Neural cell (in vitro differentiated cells): ENCODE measurements at regions not wholly inside any gene's neighbourhood (a gene's known extent, or its start where the extent isn't known, plus 50 kb on each side); places are given as distances from the start of the nearest gene placed in this dataset.

ENCODE experiments used
- H2AFZ ChIP-seq: fragments of 200-600, 300-800 bp; sonication (generic), shearing (Covaris generic); 2 replicates; pipeline ENCODE4 v1.6.0; 2014; ENCODE audit warnings: low read depth, mild to moderate bottlenecking, antibody characterized with exemption, low read length, moderate library complexity
- H3F3A ChIP-seq: fragments of 200-600 bp; shearing (Covaris generic); 2 replicates; pipeline ENCODE4 v1.6.1; 2016; ENCODE audit warnings: mild to moderate bottlenecking, moderate library complexity, mixed read lengths, antibody characterized with exemption, low read length; ENCODE audit not compliant: insufficient read depth, poor library complexity, severe bottlenecking
- H3K27ac ChIP-seq: fragments of 200-600, 300-800 bp; sonication (generic), shearing (Covaris generic); 2 replicates; pipeline ENCODE4 v1.5.1; 2014; ENCODE audit warnings: mild to moderate bottlenecking, low read length, moderate library complexity
- H3K27me3 ChIP-seq: fragments of 300-800, 200-600 bp; sonication (generic), shearing (Covaris generic); 2 replicates; pipeline ENCODE4 v1.6.0; 2014; ENCODE audit warnings: mild to moderate bottlenecking, low read depth, low read length, moderate library complexity; ENCODE audit not compliant: insufficient read depth
- H3K36me3 ChIP-seq: fragments of 300-800, 200-600 bp; sonication (generic), shearing (Covaris generic); 2 replicates; pipeline ENCODE4 v1.5.1; 2014; ENCODE audit warnings: mild to moderate bottlenecking, antibody characterized with exemption, low read length, moderate library complexity; ENCODE audit not compliant: insufficient read depth
- H3K4me2 ChIP-seq: fragments of 300-800, 200-600 bp; sonication (generic), shearing (Covaris generic); 2 replicates; pipeline ENCODE4 v1.6.0; 2014; ENCODE audit warnings: mild to moderate bottlenecking, low read length
- H3K4me3 ChIP-seq: fragments of 300-800, 200-600 bp; sonication (generic), shearing (Covaris generic); 2 replicates; pipeline ENCODE4 v1.5.1; 2014; ENCODE audit warnings: mild to moderate bottlenecking, low read length, moderate library complexity
- H3K79me2 ChIP-seq: fragments of 200-600 bp; shearing (Covaris generic); replicated peaks from 2 replicates; pipeline ENCODE4 v1.6.0; 2014; ENCODE audit warnings: mild to moderate bottlenecking, low read length, moderate library complexity; ENCODE audit not compliant: insufficient read depth
- H3K9ac ChIP-seq: fragments of 300-800, 200-600 bp; sonication (generic), shearing (Covaris generic); 2 replicates; pipeline ENCODE4 v1.6.1; 2016; ENCODE audit warnings: mild to moderate bottlenecking, low read length, mixed read lengths
- H3K9me2 ChIP-seq: fragments of 200-600 bp; shearing (Covaris generic); 2 replicates; pipeline ENCODE4 v1.6.1; 2016; ENCODE audit warnings: mild to moderate bottlenecking, low read length, mixed read lengths; ENCODE audit not compliant: insufficient read depth
- H3K9me3 ChIP-seq: fragments of 200-600, 300-800 bp; sonication (generic), shearing (Covaris generic); 2 replicates; pipeline ENCODE4 v1.6.1; 2016; ENCODE audit warnings: mild to moderate bottlenecking, mixed run types, low read length, moderate library complexity, mixed read lengths
- H4K20me1 ChIP-seq: fragments of 200-600 bp; shearing (Covaris generic); 2 replicates; pipeline ENCODE4 v1.6.1; 2016; ENCODE audit warnings: mild to moderate bottlenecking, mixed run types; ENCODE audit not compliant: insufficient read depth
- EP300 ChIP-seq: fragments of 450-650 bp; conservative IDR thresholded peaks from 2 replicates; pipeline ENCODE4 v1.6.1; 2014; ENCODE audit warnings: antibody characterized with exemption, mild to moderate bottlenecking, moderate library complexity; ENCODE audit not compliant: poor library complexity, severe bottlenecking
- EZH2 ChIP-seq: fragments of 200-600, 300-800 bp; shearing (Covaris generic), sonication (generic); IDR thresholded peaks from 2 replicates; pipeline ENCODE4 v1.6.1; 2014; ENCODE audit warnings: antibody characterized with exemption, low read length, borderline replicate concordance, mild to moderate bottlenecking; ENCODE audit not compliant: insufficient read depth, poor library complexity, severe bottlenecking
- MXI1 ChIP-seq: fragments of 450-650 bp; conservative IDR thresholded peaks from 2 replicates; pipeline ENCODE4 v1.6.1; 2014; ENCODE audit warnings: antibody characterized with exemption, mild to moderate bottlenecking; ENCODE audit not compliant: poor library complexity, severe bottlenecking
- POLR2AphosphoS5 ChIP-seq: IDR thresholded peaks from 2 replicates; pipeline ENCODE4 v1.6.1; 2012
- RAD21 ChIP-seq: fragments of 450-650 bp; conservative IDR thresholded peaks from 2 replicates; pipeline ENCODE4 v1.6.1; 2014; ENCODE audit warnings: antibody characterized with exemption, mild to moderate bottlenecking, moderate library complexity
- REST ChIP-seq: IDR thresholded peaks from 2 replicates; pipeline ENCODE4 v1.6.1; 2012; ENCODE audit warnings: borderline replicate concordance
- SMC3 ChIP-seq: fragments of 450-650 bp; conservative IDR thresholded peaks from 2 replicates; pipeline ENCODE4 v1.6.1; 2014; ENCODE audit warnings: antibody characterized with exemption, mild to moderate bottlenecking, moderate library complexity; ENCODE audit not compliant: poor library complexity
- TAF1 ChIP-seq: IDR thresholded peaks from 2 replicates; pipeline ENCODE4 v1.6.1; 2012; ENCODE audit warnings: low read depth
- TF ChIP-seq, protein P1 (sequence below): fragments of 450-650 bp; IDR thresholded peaks from 2 replicates; pipeline ENCODE4 v1.5.1; 2014; ENCODE audit warnings: antibody characterized with exemption, mild to moderate bottlenecking, moderate library complexity; ENCODE audit not compliant: poor library complexity, severe bottlenecking

DNA sequence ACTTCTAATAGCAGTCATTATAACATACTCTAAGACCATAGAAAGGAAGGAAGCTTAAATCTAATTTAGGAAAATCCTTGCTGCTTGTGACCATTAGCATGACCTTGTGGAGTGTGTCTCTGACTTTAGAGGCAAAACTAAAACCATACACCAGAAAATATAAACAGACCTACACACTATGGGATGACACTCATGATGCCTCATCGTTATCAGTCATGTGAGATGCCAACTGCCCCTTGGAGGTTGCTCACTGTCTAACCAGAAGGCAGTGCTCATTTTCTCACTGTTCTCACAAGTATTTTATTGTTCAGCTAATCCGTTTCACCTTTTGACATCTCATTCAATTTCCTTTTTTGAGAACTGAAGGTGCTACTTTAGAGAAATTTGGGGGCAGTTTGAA is 376.9 kb downstream of the RND3 start:
- no peak overlapping the region for H3K4me3 ChIP-seq
- no peaks in the 10 kb centered on the region for H3K9me3 ChIP-seq
- H2AFZ ChIP-seq, result no peak overlapping the region
- H3K9me2 ChIP-seq, result no peaks in the 10 kb centered on the region
- no peaks in the 10 kb centered on the region for H3K79me2 ChIP-seq
- no peak for TF ChIP-seq EP300
- TF ChIP-seq EZH2, result no peak
- no peak for TF ChIP-seq SMC3
- no peak for TF ChIP-seq RAD21
- no peak for TF ChIP-seq POLR2AphosphoS5
- TF ChIP-seq REST, result no peak
- TF ChIP-seq TAF1, result no peak
- no peak for TF ChIP-seq MXI1
- TF ChIP-seq, protein P1, sequence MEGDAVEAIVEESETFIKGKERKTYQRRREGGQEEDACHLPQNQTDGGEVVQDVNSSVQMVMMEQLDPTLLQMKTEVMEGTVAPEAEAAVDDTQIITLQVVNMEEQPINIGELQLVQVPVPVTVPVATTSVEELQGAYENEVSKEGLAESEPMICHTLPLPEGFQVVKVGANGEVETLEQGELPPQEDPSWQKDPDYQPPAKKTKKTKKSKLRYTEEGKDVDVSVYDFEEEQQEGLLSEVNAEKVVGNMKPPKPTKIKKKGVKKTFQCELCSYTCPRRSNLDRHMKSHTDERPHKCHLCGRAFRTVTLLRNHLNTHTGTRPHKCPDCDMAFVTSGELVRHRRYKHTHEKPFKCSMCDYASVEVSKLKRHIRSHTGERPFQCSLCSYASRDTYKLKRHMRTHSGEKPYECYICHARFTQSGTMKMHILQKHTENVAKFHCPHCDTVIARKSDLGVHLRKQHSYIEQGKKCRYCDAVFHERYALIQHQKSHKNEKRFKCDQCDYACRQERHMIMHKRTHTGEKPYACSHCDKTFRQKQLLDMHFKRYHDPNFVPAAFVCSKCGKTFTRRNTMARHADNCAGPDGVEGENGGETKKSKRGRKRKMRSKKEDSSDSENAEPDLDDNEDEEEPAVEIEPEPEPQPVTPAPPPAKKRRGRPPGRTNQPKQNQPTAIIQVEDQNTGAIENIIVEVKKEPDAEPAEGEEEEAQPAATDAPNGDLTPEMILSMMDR, result no peak
- no peaks in the 10 kb centered on the region for H3K27me3 ChIP-seq
- no peak overlapping the region for H3K27ac ChIP-seq
- H3K4me2 ChIP-seq, result no peak overlapping the region
- no peaks in the 10 kb centered on the region for H4K20me1 ChIP-seq
- H3K36me3 ChIP-seq, result no peaks in the 10 kb centered on the region
- H3F3A ChIP-seq, result no peaks in the 10 kb centered on the region
- no peak overlapping the region for H3K9ac ChIP-seq

DNA sequence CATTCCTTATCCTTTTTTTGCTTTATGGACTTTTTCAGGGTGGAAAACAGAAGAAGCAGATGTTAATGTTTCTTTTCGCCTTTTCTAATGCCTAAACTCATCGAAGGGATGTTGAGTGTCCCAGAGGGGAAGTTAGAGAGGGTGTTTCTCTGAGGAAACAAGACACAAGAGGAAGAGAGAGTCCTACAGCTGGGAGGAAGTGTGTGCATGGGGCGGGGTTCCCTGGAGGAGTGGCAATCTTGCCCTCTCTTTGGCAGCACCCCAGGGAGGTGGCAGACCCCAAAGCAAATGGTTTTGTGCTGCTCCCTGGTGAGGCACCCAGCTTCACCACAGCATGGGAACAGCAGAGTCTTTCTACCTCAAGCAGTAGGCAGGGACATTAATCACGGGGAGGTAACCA is 377.6 kb downstream of the RND3 start:
- Histone ChIP-seq H3K9me2 (no peaks in the 10 kb centered on the region), H3F3A (no peaks in the 10 kb centered on the region), H3K4me2 (no peak overlapping the region), H3K27ac (no peak overlapping the region), H3K27me3 (no peaks in the 10 kb centered on the region), H3K79me2 (no peaks in the 10 kb centered on the region), H4K20me1 (no peaks in the 10 kb centered on the region), H2AFZ (no peak overlapping the region), H3K9me3 (no peaks in the 10 kb centered on the region), H3K4me3 (no peak overlapping the region), H3K9ac (no peak overlapping the region), H3K36me3 (no peaks in the 10 kb centered on the region)
- no peak for TF ChIP-seq RAD21
- TF ChIP-seq, protein P1, result no peak
- TF ChIP-seq EZH2, result no peak
- TF ChIP-seq MXI1, result no peak
- no peak for TF ChIP-seq TAF1
- no peak for TF ChIP-seq REST
- no peak for TF ChIP-seq POLR2AphosphoS5
- no peak for TF ChIP-seq SMC3
- TF ChIP-seq EP300, result no peak
